ENCODE measurements at regions not wholly inside any gene's neighbourhood (a gene's known extent, or its start where the extent isn't known, plus 50 kb on each side); places are given as distances from the start of the nearest gene placed in this dataset.

GRCh38 chr4:116027311-116027710, 913.9 kb upstream of the NDST4 start:
- Histone ChIP-seq H3K4me1 (ENCODE audit: insufficient read depth, low read length) (peaks cover 6% of the 10 kb centered on the region), H3K4me3 (replicated peaks in 1 of 3; ENCODE audit: insufficient read depth in 1 of 3, low read depth in 2 of 3, low read length in 3 of 3) (no peak overlapping the region), H4K20me1 (ENCODE audit: insufficient read depth, low read length) (no peaks in the 10 kb centered on the region), H3K79me2 (ENCODE audit: insufficient read depth, low read length) (no peaks in the 10 kb centered on the region), H2AFZ (ENCODE audit: low read length) (no peak overlapping the region), H3K9ac (ENCODE audit: insufficient read depth, low read depth, low read length) (no peak overlapping the region), H3K27ac (ENCODE audit: extremely low read length, insufficient read depth, low read length) (no peak overlapping the region), H3K27me3 (ENCODE audit: control insufficient read depth in 1 of 2, insufficient read depth in 2 of 2, low read length in 2 of 2) (no peaks in the 10 kb centered on the region), H3K9me3 (ENCODE audit: low read length) (peaks cover under 1% of the 10 kb centered on the region; the same call in 1 of the 2 replicates), H3K4me2 (ENCODE audit: low read depth, low read length) (no peak overlapping the region), H3K36me3 (replicated peaks in 1 of 2; ENCODE audit: control insufficient read depth in 1 of 2, insufficient read depth in 2 of 2, low read length in 2 of 2) (no peaks in the 10 kb centered on the region)
- CTCF ChIA-PET (ENCODE audit: low intra/inter-chr PET ratio, low total read pairs) = no interaction called here
- no peak for ATAC-seq
- DNase-seq (ENCODE audit: low spot score) = no peak
- POLR2A ChIA-PET = no interaction called here
- in situ Hi-C loops (cut with HindIII; ENCODE audit: extremely low pct_ligation_motif_present, low pct_unique_long_range_greater_than_20kb) (no loop called here), intact Hi-C loops (cut with micrococcal nuclease; ENCODE audit: unreplicated experiment) (no loop called here)
- WGBS (ENCODE audit: low lambda C conversion rate) = 11% methylated on average over 2 of the region's 2 CpGs
- no TSS peak for BruUV-seq (replicated peaks)
- TF ChIP-seq SMAD3 (CRISPR knock-in tag; IDR thresholded peaks at IDR 0.05) = no peak
- TF ChIP-seq ZNF253 (CRISPR knock-in tag; IDR thresholded peaks at IDR 0.05; ENCODE audit: borderline replicate concordance) = no peak
- TF ChIP-seq EP300 (IDR thresholded peaks at IDR 0.05; ENCODE audit: low read depth in 2 of 2, low read length in 2 of 2) = no peak
- TF ChIP-seq EP300 (CRISPR knock-in tag; IDR thresholded peaks at IDR 0.05; ENCODE audit: borderline replicate concordance) = no peak
- no peak for TF ChIP-seq CEBPZ (IDR thresholded peaks at IDR 0.05; ENCODE audit: low read length)
- no peak for TF ChIP-seq CCDC6 (CRISPR knock-in tag; IDR thresholded peaks at IDR 0.05)
- FAIRE-seq = no peak

Data from HepG2 (cell line).